ENCODE measurements at regions not wholly inside any gene's neighbourhood (a gene's known extent, or its start where the extent isn't known, plus 50 kb on each side); places are given as distances from the start of the nearest gene placed in this dataset.
"Not testable (repeated sequence)": the region's sequence is repeated elsewhere in the genome, so short reads cannot be mapped to it uniquely, and the experiment has no call there.

DNA sequence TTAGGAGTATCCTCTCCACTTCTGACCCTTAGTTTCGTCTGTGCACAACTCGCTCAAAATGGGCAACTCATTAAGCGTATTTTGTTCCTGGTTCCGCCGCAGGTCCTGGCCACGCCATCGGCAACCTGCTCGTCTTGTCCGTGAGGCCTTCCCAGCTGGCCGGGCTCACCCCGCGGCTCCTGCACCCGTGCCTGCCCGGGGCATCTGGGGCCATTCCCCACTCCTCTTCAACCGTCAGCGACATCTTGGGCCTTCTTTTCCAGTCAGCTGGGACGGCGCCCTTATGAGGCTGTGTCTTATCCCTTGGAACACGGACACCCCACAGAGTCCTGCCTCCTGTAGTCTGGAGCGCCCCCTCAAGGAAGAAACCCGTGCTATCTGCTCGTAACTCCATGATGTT lies 271.9 kb upstream of the NRSN1 start:
- not testable (repeated sequence) for DNase-seq

- DNase-seq: no peak
These were observed 270.4 kb upstream of the NRSN1 start for GRCh38 chr6:23855497-23856116.

DNA sequence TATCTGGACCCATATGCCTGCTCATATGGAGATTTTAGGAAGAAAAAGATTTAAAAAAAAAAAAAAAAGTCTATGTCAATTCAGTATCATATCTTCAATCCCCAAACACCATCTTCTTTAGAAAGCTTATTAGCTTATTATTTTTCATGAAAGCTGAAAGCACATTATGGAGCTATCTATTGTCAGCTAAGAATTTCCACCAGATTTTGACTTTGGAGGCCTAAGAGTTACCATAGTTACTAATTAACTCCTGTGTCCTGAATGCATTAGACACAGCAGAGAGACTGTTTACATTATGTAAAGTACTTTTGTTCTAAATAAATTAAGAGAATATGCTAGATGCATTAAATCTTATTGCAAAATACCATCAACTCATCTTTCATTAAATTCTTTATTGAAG lies 255.5 kb upstream of the NRSN1 start:
- no peak for DNase-seq

GRCh38 chr6:23873161-23873560 lies 252.9 kb upstream of the NRSN1 start:
- no peak for DNase-seq

GRCh38 chr6:23875006-23875405 lies 251.0 kb upstream of the NRSN1 start:
- DNase-seq: no peak

GRCh38 chr6:23879816-23880215 lies 246.2 kb upstream of the NRSN1 start:
- DNase-seq: no peak

DNA sequence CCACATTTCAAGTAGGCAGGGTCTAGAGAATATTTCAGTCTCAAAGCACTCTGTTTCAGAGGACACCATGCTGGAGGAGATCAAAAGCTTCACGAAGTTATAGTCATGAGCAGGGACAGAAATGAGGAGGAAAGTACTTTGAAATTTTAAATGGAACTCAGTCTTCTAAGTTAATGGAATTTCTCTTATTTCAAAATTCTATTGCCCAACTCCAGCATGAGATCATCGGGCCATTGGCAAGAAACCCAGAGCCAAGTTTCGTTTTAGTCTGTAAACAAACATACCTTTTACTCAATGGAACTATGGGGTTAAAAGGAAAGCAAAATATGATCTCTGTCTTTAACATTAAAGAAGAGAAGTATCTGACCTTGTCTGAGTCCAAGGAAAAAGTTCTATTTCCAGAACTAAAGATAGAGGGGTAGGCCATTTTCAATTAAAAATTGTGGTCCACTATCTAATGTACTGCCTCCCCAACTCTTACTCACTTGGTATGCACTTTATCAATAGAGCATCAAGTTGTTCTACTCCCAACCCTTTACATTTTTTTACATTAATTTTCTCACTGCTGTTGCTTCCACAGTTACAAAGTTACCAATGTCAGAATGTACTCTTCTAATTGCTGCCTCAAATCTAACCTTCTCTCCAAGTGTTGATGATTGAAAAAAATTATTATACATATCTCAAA lies 235.3 kb upstream of the NRSN1 start:
- DNase-seq: no peak

DNA sequence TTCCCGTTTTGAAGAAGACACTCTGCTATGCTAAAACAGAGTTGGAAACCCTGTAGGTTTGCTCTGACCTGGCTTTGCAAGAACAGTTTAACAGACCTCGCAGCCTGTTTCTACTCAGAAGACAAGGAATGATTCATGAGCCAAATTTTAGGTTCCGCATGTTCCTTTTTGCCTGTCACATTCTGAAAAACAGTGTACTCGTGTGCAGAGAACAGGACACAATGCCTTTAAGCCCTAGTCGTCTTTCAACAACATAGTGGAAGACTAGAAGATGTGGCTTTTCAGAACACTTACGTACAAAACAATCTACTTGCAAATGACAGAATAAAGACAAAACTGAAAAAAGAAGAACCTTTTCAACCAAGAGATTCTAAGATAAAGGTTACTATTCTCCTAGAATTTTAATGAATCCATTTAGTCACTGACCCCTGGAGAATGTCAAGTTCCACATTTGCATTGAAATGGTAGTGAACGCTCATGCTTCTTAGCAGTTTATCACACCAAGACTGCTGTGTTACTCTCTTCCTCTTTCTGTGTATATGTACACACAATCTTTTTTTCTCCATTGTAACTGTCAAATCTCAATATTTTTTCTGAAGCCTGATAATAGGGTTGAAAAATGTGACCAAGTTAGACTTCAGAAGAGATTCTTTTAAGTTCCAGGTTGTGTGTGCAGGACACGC lies 220.7 kb upstream of the NRSN1 start:
- DNase-seq: no peak

DNA sequence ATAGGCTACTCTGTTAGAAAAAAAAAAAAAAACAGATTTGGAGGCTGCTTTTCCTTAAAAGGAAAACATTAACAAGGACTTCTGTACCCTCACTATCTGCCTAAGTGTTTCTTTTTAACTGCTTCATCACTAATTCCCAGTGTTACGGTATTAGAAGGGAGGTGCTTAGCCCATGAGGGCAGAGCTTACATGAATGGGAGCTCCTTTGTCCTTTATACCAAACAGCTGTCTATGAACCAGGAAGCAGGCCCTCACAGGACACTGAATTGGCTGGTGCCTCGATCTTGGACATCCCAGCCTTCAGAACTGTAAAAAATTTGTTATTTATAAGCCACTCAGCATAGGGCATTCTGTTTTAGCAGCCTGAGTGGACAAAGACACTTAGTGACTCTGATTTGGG lies 215.6 kb upstream of the NRSN1 start:
- DNase-seq: no peak

GRCh38 chr6:23927935-23928334 lies 198.1 kb upstream of the NRSN1 start:
- no peak for DNase-seq

GRCh38 chr6:23929201-23929600 lies 196.8 kb upstream of the NRSN1 start:
- DNase-seq: no peak

- no peak for DNase-seq
These were observed 185.5 kb upstream of the NRSN1 start for GRCh38 chr6:23940466-23940865.

DNA sequence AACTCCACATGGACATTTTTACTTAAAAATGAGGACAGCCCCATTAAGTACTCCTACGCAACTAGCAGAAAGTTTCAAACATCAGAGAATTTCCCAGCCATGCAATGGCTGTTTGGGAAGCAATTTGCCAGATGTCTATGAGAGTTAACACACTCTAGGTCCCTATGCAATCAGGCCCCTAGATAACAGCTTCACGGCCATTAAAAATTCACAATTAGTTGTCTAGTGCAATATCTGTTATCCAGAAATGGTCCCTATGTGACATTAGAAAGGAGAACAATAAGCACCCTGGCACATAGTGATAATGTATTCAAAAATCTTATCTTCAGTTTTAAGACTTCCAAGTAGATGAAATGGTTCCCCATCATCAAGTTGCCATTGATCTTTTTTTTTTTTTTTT lies 174.3 kb upstream of the NRSN1 start:
- no peak for DNase-seq

DNA sequence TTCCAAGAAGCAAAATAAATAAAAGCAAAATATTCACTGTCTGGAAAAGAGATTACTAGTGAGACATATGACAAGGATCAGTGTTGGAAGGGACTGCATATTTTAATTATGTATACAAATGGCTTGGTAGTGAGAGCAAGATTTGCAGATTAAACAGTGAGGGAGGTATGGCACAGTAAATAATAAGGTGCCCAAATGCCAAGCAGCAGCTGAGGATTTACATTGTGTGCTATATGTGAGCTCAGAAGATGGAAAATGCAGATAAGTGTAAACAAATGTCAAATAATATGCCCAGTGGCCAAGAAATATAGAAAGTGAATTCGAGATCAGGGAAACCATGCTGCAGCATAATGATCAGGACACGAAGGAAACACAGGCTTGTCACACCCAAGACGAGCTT lies 173.8 kb upstream of the NRSN1 start:
- no peak for DNase-seq

DNA sequence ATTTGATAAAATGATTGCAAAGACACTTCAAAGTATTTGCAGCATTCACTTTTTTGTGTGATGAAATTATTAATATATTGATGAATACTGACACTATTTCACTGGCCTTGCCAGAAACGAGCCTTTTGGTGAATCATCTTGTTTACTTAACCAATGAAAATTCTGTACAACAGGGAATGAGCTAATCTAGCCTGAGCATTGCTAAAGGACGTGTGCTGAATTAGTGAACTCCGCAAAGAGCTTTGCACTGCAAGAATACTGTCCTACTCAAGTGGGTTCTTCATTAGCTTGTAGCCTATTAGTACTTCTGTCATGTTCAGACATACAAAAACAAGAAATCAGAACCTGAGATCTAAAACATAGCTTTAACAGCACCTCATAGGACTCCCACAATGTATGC lies 172.0 kb upstream of the NRSN1 start:
- DNase-seq: no peak

DNA sequence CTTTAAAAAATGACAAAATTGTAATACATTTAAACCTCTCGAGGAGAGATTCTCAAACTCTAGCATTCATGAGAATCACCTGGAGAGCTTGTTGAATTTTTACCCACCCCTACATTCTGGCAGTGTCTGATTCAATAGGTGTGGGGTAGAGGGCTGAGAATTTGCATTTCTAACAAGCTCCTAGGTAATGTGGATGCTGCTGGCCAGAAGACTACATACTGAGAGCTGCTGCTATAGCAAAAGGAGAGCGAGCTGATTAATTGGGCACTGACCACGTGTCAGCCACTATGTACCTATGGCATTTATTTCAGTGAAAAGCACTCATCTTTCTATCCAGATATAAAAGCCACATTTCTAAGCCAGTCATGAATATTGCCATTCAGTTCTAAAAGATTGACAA lies 169.0 kb upstream of the NRSN1 start:
- DNase-seq: no peak

- DNase-seq: no peak
These were observed 161.2 kb upstream of the NRSN1 start for GRCh38 chr6:23964865-23965264.

DNA sequence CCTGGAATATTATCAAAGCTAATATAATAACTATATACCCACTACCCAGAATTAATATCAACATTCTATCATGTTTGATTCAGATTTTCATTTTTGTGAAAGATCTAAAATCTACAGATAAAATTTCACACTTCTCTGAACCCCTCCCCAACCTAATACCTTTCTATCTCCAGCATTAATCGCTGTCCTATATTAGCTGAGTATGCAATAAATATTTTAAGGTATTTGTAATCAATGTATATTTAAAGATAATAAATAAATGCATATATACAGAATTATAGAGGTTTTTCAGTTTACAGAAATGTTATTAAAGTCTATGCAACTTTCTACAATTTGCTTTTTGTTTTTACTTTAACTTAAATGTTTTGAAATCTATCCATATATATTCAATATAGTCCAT lies 156.7 kb upstream of the NRSN1 start:
- no peak for DNase-seq

GRCh38 chr6:23977706-23978105 lies 148.3 kb upstream of the NRSN1 start:
- DNase-seq: no peak

DNA sequence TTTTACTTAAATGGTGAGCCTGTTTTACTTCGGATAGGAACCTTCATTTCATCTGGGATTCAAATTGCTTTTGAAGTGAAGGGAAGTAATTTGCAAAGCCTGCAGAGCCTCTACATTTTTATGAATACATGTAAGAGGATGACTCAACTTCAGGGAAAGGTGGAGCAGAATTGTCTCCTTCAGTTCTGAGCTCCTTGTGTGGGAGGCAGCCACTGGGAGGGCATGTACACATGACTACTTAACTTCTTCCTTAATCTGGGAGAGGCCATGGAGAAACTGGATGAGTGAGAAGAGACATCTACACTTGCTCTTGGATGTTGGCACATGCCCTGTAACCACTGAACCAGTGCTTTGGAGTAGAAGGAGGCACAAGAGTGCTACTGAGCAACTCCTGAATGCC lies 145.1 kb upstream of the NRSN1 start:
- no peak for DNase-seq

GRCh38 chr6:23981923-23982322 lies 144.1 kb upstream of the NRSN1 start:
- DNase-seq: no peak

DNA sequence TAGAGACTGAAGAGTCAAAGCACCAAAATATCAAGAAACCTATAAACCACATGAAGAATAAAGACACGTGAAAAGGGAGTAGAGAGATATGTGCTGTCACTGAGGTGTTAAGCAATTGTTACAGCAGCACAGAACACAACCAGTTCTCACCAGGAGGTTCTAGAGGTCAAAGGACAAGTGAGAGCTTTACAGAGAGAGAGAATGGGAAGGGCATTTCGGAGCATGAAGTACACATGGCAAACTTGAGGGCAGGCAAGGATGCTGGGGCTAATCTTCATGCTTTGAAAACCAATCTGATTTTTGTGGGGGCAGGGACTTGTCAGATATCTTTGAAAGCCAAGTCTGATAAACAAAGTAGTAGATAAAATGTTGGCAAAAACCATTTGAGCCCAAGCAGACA lies 142.3 kb upstream of the NRSN1 start:
- no peak for DNase-seq

- no peak for DNase-seq
These were observed 141.0 kb upstream of the NRSN1 start for GRCh38 chr6:23985015-23985414.

DNA sequence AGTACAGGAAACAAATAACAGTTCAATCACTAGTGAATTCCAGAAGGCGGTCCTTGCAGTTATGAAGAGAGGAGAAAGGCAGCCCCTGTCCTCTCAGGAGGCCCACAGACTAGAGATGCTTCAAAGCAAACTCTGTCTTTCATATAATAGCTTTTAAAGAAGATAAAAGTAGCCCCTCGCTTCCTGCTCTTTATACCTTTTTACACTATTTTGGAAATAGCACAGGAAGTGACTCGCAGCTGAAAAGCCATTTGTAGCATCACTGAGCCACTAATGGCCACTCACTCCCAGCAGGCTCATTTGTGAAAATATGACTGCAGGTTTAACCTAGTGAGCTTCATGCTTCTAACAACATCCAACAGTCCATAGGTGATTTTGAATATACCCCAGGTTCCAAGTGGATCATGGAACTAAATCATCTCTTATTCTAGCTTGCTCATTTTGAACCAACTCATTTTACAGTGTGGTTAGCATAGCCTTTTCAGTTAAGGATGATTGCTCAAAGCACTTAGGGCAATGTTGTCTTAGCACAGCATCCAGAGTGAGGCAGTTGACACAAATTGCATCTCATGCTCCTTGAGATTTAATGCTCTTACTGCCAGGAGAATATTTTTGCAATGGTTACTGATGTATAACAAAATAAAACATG lies 136.0 kb upstream of the NRSN1 start:
- no peak for DNase-seq

Data from activated CD4-positive, alpha-beta T cell treated with anti-CD3 and anti-CD28 coated beads, Interleukin-2, amount 50 U/mL, for 1 hour (primary cell).